Parathyroid adenoma (tissue), 2 donors: ENCODE measurements at regions not wholly inside any gene's neighbourhood (a gene's known extent, or its start where the extent isn't known, plus 50 kb on each side); places are given as distances from the start of the nearest gene placed in this dataset.

Experiments
- H2AFZ ChIP-seq: fragments of 300-600 bp; sonication (generic); one replicate; pipeline ENCODE4 v1.7.0; 2017; ENCODE audit warnings: antibody characterized with exemption, mild to moderate bottlenecking
- H3K27ac ChIP-seq: fragments of 300-600 bp; sonication (generic); one replicate; pipeline ENCODE4 v1.7.0; 2017
- H3K27me3 ChIP-seq: fragments of 300-600 bp; sonication (generic); one replicate; pipeline ENCODE4 v1.7.0; 2017; ENCODE audit warnings: low read length; ENCODE audit not compliant: control insufficient read depth, insufficient read depth
- H3K36me3 ChIP-seq: fragments of 300-600 bp; sonication (generic); one replicate; pipeline ENCODE4 v1.7.0; 2017; ENCODE audit warnings: low read length; ENCODE audit not compliant: control insufficient read depth, insufficient read depth
- H3K4me1 ChIP-seq: fragments of 300-600 bp; sonication (generic); one replicate; pipeline ENCODE4 v1.7.0; 2017; ENCODE audit warnings: control low read depth
- H3K4me2 ChIP-seq: fragments of 300-600 bp; sonication (generic); one replicate; pipeline ENCODE4 v1.7.0; 2017; ENCODE audit warnings: low read length
- H3K4me3 ChIP-seq: fragments of 300-600 bp; sonication (generic); one replicate; pipeline ENCODE4 v1.7.0; 2017; ENCODE audit warnings: low read depth, low read length
- H3K79me2 ChIP-seq: fragments of 300-600 bp; sonication (generic); one replicate; pipeline ENCODE4 v1.7.0; 2017; ENCODE audit warnings: control low read depth
- H3K9ac ChIP-seq: fragments of 300-600 bp; sonication (generic); one replicate; pipeline ENCODE4 v1.7.0; 2017; ENCODE audit warnings: mild to moderate bottlenecking
- H3K9me3 ChIP-seq: fragments of 300-600 bp; sonication (generic); one replicate; pipeline ENCODE4 v1.7.0; 2017; ENCODE audit warnings: low read length; ENCODE audit not compliant: control insufficient read depth
- CTCF ChIP-seq: fragments of 300-600 bp; sonication (generic); IDR thresholded peaks from one replicate; pipeline ENCODE4 v1.7.0; 2017; ENCODE audit warnings: antibody characterized with exemption, mild to moderate bottlenecking
- donor health status: primary hyperparathyroidism.

DNA sequence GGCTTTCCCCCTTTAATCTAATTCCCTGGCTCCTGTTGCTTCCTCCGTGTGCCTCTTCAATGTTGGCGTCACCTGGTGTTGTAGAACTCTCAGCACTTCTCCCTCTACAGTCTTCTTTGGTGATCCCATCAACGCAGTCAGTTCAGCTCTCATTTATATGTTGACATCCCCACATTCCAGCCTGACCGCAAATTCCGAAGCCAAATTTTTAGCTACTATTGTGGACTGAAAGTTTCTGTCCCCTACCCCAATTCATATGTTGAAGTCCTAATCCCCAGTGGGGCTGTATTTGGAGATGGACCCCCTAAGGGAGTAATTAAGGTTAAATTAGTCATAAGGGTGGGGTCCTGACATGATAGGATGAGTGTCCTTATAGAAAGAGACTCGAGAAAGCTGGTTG is 210.6 kb upstream of the ADAMTSL1 start:
- no peak overlapping the region for H2AFZ ChIP-seq
- H3K27ac ChIP-seq = no peak overlapping the region
- no peak for TF ChIP-seq CTCF
- H3K4me2 ChIP-seq = no peak overlapping the region
- H3K4me3 ChIP-seq = no peak overlapping the region
- no peaks in the 10 kb centered on the region for H3K9me3 ChIP-seq
- no peaks in the 10 kb centered on the region for H3K27me3 ChIP-seq
- no peaks in the 10 kb centered on the region for H3K4me1 ChIP-seq
- H3K9ac ChIP-seq = no peak overlapping the region
- H3K36me3 ChIP-seq = no peaks in the 10 kb centered on the region
- no peaks in the 10 kb centered on the region for H3K79me2 ChIP-seq

GRCh38 chr9:18268381-18268780 is 205.6 kb upstream of the ADAMTSL1 start:
- no peaks in the 10 kb centered on the region for H3K4me1 ChIP-seq
- no peak overlapping the region for H3K4me2 ChIP-seq
- no peak overlapping the region for H2AFZ ChIP-seq
- H3K9me3 ChIP-seq = no peaks in the 10 kb centered on the region
- TF ChIP-seq CTCF = no peak
- H3K27ac ChIP-seq = no peak overlapping the region
- no peaks in the 10 kb centered on the region for H3K27me3 ChIP-seq
- no peak overlapping the region for H3K4me3 ChIP-seq
- H3K9ac ChIP-seq = no peak overlapping the region
- H3K79me2 ChIP-seq = no peaks in the 10 kb centered on the region
- H3K36me3 ChIP-seq = no peaks in the 10 kb centered on the region

DNA sequence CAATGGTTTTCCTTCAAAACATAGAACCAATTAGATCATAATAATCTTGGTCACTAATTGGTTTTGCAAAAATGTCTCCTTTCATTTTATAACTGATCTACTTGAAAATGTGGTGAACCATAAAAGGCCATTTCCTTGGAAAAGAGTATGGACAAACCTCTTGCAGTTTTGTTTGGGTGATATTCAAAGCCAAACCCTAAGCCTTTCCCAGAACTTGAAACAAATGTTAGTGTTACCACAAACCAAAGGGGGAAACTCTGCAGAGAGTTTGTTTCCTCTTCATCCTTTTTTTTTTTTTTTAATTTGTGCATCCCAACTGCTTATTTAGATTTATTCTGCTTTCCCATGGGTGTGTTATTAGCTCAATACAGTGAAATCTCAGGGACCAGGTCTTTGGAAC is 204.4 kb upstream of the ADAMTSL1 start:
- H3K79me2 ChIP-seq = no peaks in the 10 kb centered on the region
- no peak overlapping the region for H3K4me2 ChIP-seq
- H3K27ac ChIP-seq = no peak overlapping the region
- H3K9ac ChIP-seq = no peak overlapping the region
- H3K9me3 ChIP-seq = no peaks in the 10 kb centered on the region
- no peak overlapping the region for H3K4me3 ChIP-seq
- no peaks in the 10 kb centered on the region for H3K4me1 ChIP-seq
- no peaks in the 10 kb centered on the region for H3K36me3 ChIP-seq
- H2AFZ ChIP-seq = no peak overlapping the region
- no peak for TF ChIP-seq CTCF
- H3K27me3 ChIP-seq = no peaks in the 10 kb centered on the region

- Histone ChIP-seq H3K4me1 (no peaks in the 10 kb centered on the region), H3K4me2 (no peak overlapping the region), H3K36me3 (no peaks in the 10 kb centered on the region), H3K9me3 (no peaks in the 10 kb centered on the region), H2AFZ (no peak overlapping the region), H3K9ac (no peak overlapping the region), H3K27ac (no peak overlapping the region), H3K27me3 (no peaks in the 10 kb centered on the region), H3K4me3 (no peak overlapping the region), H3K79me2 (no peaks in the 10 kb centered on the region)
- TF ChIP-seq CTCF = no peak
These were observed 199.3 kb upstream of the ADAMTSL1 start for GRCh38 chr9:18274693-18275092.

GRCh38 chr9:18275313-18275990 is 198.5 kb upstream of the ADAMTSL1 start:
- H3K9ac ChIP-seq = no peak overlapping the region
- H3K9me3 ChIP-seq = no peaks in the 10 kb centered on the region
- no peak overlapping the region for H3K4me2 ChIP-seq
- no peak overlapping the region for H3K27ac ChIP-seq
- TF ChIP-seq CTCF = no peak
- no peak overlapping the region for H2AFZ ChIP-seq
- no peaks in the 10 kb centered on the region for H3K27me3 ChIP-seq
- H3K36me3 ChIP-seq = no peaks in the 10 kb centered on the region
- H3K79me2 ChIP-seq = no peaks in the 10 kb centered on the region
- no peak overlapping the region for H3K4me3 ChIP-seq
- no peaks in the 10 kb centered on the region for H3K4me1 ChIP-seq
